Adrenal gland (tissue), 5 donors: ENCODE measurements at regions not wholly inside any gene's neighbourhood (a gene's known extent, or its start where the extent isn't known, plus 50 kb on each side); places are given as distances from the start of the nearest gene placed in this dataset.
"Not testable (repeated sequence)": the region's sequence is repeated elsewhere in the genome, so short reads cannot be mapped to it uniquely, and the experiment has no call there.

Source experiments
- CTCF ChIP-seq, 6 experiments: fragments of 450-650 bp in 4 of 6; fragments of 200-600 bp in 2 of 6; sonication (generic) in 1 of 6; IDR thresholded peaks; 1 replicate in 5 of 6; 2 replicates in 1 of 6; pipeline versions ENCODE4 v1.5.1 to v1.8.0; 2016 to 2021; ENCODE audit warnings: antibody characterized with exemption in 6 of 6, mild to moderate bottlenecking in 2 of 6, moderate library complexity in 1 of 6
- POLR2A ChIP-seq, 2 donors: fragments of 450-650 bp; IDR thresholded peaks; one replicate each; pipeline ENCODE4 v1.6.1; 2017; ENCODE audit warnings: antibody characterized with exemption in 2 of 2, mild to moderate bottlenecking in 2 of 2, moderate library complexity in 1 of 2
- donor health status: DM: no; HTN: no; CAD: no.

DNA sequence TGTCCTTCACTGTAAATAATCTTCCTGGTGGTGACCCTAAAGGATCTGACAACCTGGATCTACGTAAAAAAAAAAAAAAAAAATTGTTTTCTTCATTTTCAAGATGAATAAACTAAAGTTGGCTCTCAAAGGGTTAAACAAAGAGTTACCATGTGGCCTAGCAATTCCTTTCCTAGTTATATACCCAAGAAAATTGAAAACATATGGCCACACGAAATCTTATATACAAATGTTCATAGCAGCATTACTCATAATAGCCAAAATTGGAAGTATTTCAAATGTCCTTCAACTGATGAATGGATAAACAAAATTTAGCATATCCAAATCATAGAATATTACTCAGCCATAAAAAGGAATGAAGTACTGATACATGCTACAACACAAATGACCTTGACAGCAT, 145.3 kb upstream of the NBPF9 start:
- not testable (repeated sequence) for TF ChIP-seq CTCF, POLR2A (IDR thresholded peaks at IDR 0.05)
